CD4-positive, alpha-beta T cell treated with Interleukin-6 at 100 ng/mL for 8 hours (primary cell): ENCODE measurements at regions not wholly inside any gene's neighbourhood (a gene's known extent, or its start where the extent isn't known, plus 50 kb on each side); places are given as distances from the start of the nearest gene placed in this dataset.

Experiments used
- DNase-seq: peaks from one replicate; pipeline ENCODE4 v3.0.0-alpha.2; 2020; ENCODE audit warnings: mixed read lengths, low spot score

GRCh38 chr1:165025805-165026204 is 330.7 kb downstream of the LMX1A start:
- DNase-seq = no peak

GRCh38 chr1:165014753-165015152 is 341.8 kb downstream of the LMX1A start:
- DNase-seq = no peak

GRCh38 chr1:165011991-165012531 is 344.5 kb downstream of the LMX1A start:
- DNase-seq = no peak

GRCh38 chr1:165011186-165011585 is 345.3 kb downstream of the LMX1A start:
- no peak for DNase-seq

- DNase-seq = no peak
Observed at GRCh38 chr1:165010418-165011070, 346.0 kb downstream of the LMX1A start.

- no peak for DNase-seq
Observed at GRCh38 chr1:165006831-165007230, 349.7 kb downstream of the LMX1A start.

- DNase-seq = no peak
Observed at GRCh38 chr1:164999146-164999545, 357.4 kb downstream of the LMX1A start.

- DNase-seq = no peak
Observed at GRCh38 chr1:164991763-164992314, 364.7 kb downstream of the LMX1A start.

GRCh38 chr1:164983023-164983650 is 373.4 kb downstream of the LMX1A start:
- DNase-seq = no peak

GRCh38 chr1:164982545-164982944 is 374.0 kb downstream of the LMX1A start:
- no peak for DNase-seq

GRCh38 chr1:164977561-164977960 is 379.0 kb downstream of the LMX1A start:
- no peak for DNase-seq

GRCh38 chr1:164971921-164972415 is 384.5 kb downstream of the LMX1A start:
- DNase-seq = no peak

- DNase-seq = no peak
Observed at GRCh38 chr1:164971391-164971790, 385.1 kb downstream of the LMX1A start.

- no peak for DNase-seq
Observed at GRCh38 chr1:164969253-164969652, 387.3 kb downstream of the LMX1A start.

GRCh38 chr1:164967300-164967699 is 389.2 kb downstream of the LMX1A start:
- DNase-seq = no peak

GRCh38 chr1:164961715-164962114 is 394.8 kb downstream of the LMX1A start:
- DNase-seq = no peak

GRCh38 chr1:164958982-164959768 is 397.3 kb downstream of the LMX1A start:
- DNase-seq = no peak

GRCh38 chr1:164953815-164954214 is 394.8 kb downstream of the PBX1 start:
- DNase-seq = no peak

- DNase-seq = no peak
Observed at GRCh38 chr1:164953098-164953497, 394.1 kb downstream of the PBX1 start.

GRCh38 chr1:164951508-164951907 is 392.5 kb downstream of the PBX1 start:
- DNase-seq = no peak

GRCh38 chr1:164950541-164950986 is 391.6 kb downstream of the PBX1 start:
- no peak for DNase-seq

- DNase-seq = no peak
Observed at GRCh38 chr1:164949771-164950471, 390.9 kb downstream of the PBX1 start.
